ENCODE measurements at regions not wholly inside any gene's neighbourhood (a gene's known extent, or its start where the extent isn't known, plus 50 kb on each side); places are given as distances from the start of the nearest gene placed in this dataset.

DNA sequence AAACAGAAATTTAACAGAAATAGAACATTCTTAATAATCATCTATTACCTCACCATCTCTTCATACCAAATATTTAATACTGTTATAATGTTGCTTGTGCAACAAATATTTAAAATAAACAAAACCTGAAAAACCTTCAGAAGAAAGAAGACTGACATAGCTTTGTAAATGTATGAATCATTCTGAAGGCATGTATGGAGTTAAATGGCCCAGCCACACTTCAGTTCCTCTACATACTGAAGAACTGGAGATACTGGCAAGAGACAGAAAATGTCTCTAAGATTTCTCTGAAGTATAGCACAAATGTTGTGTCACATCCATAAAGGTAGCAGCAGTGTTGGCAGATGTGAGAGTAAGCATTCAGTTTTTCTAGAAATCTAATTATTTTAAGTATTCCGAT, 275.3 kb upstream of the FGF13 start (continued):
- TF ChIP-seq RXRA (IDR thresholded peaks at IDR 0.05; ENCODE audit: insufficient read depth, low read depth, low read length) (no peak), SIN3A (conservative IDR thresholded peaks at IDR 0.05 in 1 of 2, IDR thresholded peaks at IDR 0.05 in 1 of 2; ENCODE audit: low read depth in 1 of 2, low read length in 2 of 2) (no peak), RAD21 (IDR thresholded peaks at IDR 0.05 in 1 of 2, conservative IDR thresholded peaks at IDR 0.05 in 1 of 2; ENCODE audit: low read depth in 2 of 2, low read length in 2 of 2) (no peak), CTBP2 (IDR thresholded peaks at IDR 0.05; ENCODE audit: borderline replicate concordance, insufficient read depth, insufficient read length, low read length) (no peak)
- TF ChIP-seq, protein P1, sequence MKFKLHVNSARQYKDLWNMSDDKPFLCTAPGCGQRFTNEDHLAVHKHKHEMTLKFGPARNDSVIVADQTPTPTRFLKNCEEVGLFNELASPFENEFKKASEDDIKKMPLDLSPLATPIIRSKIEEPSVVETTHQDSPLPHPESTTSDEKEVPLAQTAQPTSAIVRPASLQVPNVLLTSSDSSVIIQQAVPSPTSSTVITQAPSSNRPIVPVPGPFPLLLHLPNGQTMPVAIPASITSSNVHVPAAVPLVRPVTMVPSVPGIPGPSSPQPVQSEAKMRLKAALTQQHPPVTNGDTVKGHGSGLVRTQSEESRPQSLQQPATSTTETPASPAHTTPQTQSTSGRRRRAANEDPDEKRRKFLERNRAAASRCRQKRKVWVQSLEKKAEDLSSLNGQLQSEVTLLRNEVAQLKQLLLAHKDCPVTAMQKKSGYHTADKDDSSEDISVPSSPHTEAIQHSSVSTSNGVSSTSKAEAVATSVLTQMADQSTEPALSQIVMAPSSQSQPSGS (IDR thresholded peaks at IDR 0.05; ENCODE audit: low read length) = no peak
